GM18502 (cell line): ENCODE measurements at regions not wholly inside any gene's neighbourhood (a gene's known extent, or its start where the extent isn't known, plus 50 kb on each side); places are given as distances from the start of the nearest gene placed in this dataset.
A peak's percentile ranks its signal among the peaks of the same experiment; 100 is the strongest.

Experiments
- ATAC-seq: cut with Tn5 transposase; IDR thresholded peaks from one replicate; pipeline ENCODE4 v1.9.1; 2021; ENCODE audit warnings: mild to moderate bottlenecking; ENCODE audit not compliant: unreplicated experiment, poor library complexity

DNA sequence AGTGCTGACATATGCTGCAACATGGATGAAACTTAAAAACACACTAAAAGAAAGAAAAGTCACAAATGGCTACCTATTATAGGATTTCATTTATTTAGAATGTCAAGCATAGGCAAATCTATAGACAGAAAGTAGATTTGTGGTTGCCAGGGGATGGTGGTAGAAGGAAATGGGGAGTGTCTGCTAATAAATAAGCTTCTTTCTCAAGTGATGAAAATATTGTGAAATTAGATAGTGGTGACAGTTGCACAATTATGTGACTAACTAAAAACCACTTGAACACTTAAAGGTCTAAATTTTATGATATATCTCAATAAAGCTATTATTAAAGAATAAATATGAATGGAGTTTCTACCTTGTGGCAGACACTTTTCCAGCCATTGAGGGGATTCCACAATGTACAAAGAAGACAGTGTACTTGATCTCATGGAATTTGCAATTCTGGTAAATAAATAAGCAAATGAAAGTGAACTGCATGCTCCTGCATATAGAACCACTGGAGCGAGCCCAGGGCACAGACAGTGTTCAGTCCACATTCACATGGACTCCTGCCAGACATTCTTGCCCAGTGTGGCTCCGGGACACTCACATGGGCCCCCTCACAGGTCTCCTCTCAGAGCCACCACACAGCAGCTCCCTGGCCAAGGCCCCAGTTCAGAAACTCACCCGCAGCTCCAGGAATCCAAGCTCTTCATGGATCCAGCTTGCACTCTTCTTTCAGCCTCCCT, 107.1 kb upstream of the ARID2 start:
- no peak for ATAC-seq

GRCh38 chr12:45623221-45623620, 106.3 kb upstream of the ARID2 start:
- no peak for ATAC-seq

DNA sequence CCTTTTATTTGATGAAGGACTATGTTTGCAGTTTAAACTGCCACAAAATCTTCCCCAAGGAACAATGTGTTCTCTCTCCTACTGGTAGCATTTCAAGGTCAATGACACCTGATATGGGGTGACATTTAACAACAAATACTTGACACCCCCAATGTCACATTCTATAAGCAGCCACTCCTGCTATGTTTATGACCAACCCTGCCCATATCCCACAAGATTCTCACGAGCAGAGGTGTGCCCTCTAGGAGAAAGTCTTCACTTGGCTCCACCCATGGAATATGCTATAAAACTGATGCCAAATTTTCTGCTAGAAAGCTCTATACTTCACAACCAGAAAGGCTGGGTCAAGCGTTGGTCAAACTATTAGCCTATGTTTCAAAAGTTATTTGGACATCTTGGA, 105.6 kb upstream of the ARID2 start:
- ATAC-seq = no peak

DNA sequence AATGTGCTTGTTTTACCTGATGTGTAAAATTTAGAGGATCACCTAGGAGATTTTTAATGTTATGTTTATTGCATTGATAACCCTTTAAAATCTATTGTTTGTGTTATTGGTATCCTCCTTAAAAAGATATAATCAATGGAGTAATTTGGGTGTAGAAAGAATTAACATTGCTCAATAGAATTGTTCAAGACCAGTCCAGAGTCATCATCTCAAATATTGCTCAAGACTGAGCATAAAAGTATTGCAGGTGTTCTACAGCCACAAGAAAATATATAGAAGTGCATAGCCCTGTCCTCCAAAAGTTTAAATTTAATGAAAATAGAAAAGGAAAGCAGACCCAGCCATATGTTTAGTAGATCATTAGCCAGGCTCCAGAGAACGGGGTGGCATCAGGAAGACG, 102.5 kb upstream of the ARID2 start:
- no peak for ATAC-seq

GRCh38 chr12:45627407-45628069, 102.0 kb upstream of the ARID2 start:
- no peak for ATAC-seq

DNA sequence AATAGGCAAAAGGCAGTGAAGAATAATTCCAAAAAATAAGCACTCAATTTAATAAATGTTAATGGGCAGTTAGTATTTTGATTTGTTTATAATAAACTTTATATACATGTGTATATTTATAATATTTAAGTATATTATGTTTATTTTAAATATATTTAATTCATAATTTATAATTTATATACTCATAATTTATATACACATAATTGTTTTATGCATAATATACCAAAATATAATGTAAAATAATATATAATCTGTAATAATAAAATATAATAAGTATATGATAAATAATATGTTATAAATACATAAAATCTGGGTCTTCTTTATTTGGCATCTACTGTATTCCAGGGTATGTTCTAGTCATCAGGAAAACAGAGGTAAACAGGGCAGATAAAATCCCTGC, 100.2 kb upstream of the ARID2 start:
- ATAC-seq = no peak

- ATAC-seq = no peak
These were observed 95.8 kb upstream of the ARID2 start for GRCh38 chr12:45633733-45634132.

DNA sequence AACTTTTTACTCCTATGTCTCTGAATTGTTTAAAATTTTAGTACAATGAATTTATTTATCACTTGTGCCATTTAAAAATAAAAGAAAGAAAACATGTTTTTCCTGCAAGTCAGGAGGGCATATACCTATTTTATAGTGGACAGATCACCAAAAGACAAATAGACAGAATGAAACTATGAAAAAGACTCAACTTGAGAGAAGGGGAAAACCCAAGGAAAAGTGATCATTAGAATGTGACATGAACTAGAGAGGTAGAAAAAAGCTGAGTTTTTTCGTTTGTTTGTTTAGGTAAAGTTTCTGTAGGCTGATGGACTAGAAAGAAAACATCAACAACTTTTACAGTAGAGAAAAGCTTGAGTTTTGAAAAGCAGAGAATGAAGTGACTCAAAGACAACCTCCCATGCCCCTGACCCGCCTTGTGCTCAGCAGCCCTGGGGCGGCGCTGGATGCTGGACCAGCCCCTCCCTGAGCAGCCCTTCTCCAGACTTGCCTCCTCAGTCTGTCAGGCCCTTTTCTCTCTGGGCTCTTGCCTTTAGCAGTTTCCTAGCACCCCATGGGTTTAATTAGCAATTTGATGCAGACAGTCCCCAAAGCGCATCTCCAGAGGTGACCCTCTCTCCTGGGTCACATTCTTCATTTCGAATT, 95.1 kb upstream of the ARID2 start:
- ATAC-seq = peak; percentile 66

GRCh38 chr12:45637242-45637641, 92.3 kb upstream of the ARID2 start:
- ATAC-seq = no peak

GRCh38 chr12:45637706-45638105, 91.8 kb upstream of the ARID2 start:
- ATAC-seq = no peak

- no peak for ATAC-seq
These were observed 91.1 kb upstream of the ARID2 start for GRCh38 chr12:45638386-45638785.

GRCh38 chr12:45644541-45644940, 85.0 kb upstream of the ARID2 start:
- ATAC-seq = no peak

GRCh38 chr12:45646851-45647581, 82.5 kb upstream of the ARID2 start:
- ATAC-seq = no peak

DNA sequence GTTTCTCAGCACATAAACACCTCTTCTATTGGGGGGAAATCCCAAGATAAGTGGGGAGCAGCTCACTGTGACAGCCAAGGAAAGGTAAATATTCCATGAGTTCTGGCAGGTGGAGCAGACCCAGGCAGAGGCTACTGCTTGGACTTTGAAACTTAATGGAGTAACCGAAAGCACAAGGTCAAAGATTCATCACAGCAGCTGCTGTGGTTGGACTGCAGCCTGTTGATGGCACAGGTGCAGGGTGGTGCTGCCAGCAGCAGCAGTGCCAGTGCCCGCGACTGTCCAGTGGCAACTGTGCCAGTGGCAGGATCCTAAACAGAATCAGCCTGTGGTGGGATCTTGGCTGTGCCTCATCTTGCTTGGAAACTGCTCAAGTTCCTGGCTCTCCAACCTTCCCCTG, 81.4 kb upstream of the ARID2 start:
- ATAC-seq = no peak

- ATAC-seq = no peak
These were observed 78.5 kb upstream of the ARID2 start for GRCh38 chr12:45651029-45651428.

GRCh38 chr12:45654002-45654665, 75.4 kb upstream of the ARID2 start:
- ATAC-seq = no peak

GRCh38 chr12:45655186-45655585, 74.3 kb upstream of the ARID2 start:
- ATAC-seq = peak; percentile 75

DNA sequence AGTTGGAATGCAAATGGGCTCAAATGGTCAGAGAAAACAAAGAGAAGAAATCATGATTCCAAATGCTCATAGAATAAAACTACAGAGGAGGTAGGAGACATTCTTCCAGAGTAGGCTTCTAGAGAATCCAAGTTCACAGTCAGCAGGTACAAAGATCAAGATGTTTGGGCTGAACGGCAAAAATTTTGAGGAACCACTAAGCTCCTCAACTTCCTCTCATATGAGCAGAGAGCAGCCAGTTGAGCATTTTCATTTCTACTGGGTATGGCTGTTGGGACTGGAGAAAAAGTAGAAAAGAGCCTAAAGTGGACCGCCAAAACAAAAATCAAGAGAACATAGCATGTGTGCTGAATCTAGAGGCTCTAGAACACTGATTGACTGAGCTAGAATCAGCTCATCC, 73.8 kb upstream of the ARID2 start:
- ATAC-seq = no peak

- ATAC-seq = no peak
These were observed 71.5 kb upstream of the ARID2 start for GRCh38 chr12:45658020-45658419.

- no peak for ATAC-seq
These were observed 69.2 kb upstream of the ARID2 start for GRCh38 chr12:45660330-45660729.
